Retinal pigment epithelial cell (primary cell): ENCODE measurements at regions not wholly inside any gene's neighbourhood (a gene's known extent, or its start where the extent isn't known, plus 50 kb on each side); places are given as distances from the start of the nearest gene placed in this dataset.

Experiments used
- DNase-seq: peaks from one replicate; pipeline ENCODE4 v3.0.0-alpha.2; 2010; ENCODE audit warnings: low read depth
- H3K4me3 ChIP-seq: 2 replicates; pipeline ENCODE4 v1.5.1; 2011; ENCODE audit warnings: mild to moderate bottlenecking, low read length, control low read depth, moderate library complexity
- CTCF ChIP-seq: conservative IDR thresholded peaks from 2 replicates; pipeline ENCODE4 v1.5.1; 2011; ENCODE audit warnings: low read depth, low read length, control low read depth, inconsistent platforms

- H3K4me3 ChIP-seq, result no peak overlapping the region
- no peak for TF ChIP-seq CTCF
- no peak for DNase-seq
Measured at GRCh38 chr2:15874854-15875804, 65.2 kb upstream of the MYCN start.

GRCh38 chr2:15875969-15876705, 64.2 kb upstream of the MYCN start:
- TF ChIP-seq CTCF, result no peak
- DNase-seq, result no peak
- H3K4me3 ChIP-seq, result no peak overlapping the region

- no peak for TF ChIP-seq CTCF
- no peak overlapping the region for H3K4me3 ChIP-seq
- DNase-seq, result no peak
Measured at GRCh38 chr2:15880226-15881119, 59.9 kb upstream of the MYCN start.

- TF ChIP-seq CTCF, result no peak
- no peak for DNase-seq
- H3K4me3 ChIP-seq, result no peak overlapping the region
Measured at GRCh38 chr2:15881120-15881433, 59.3 kb upstream of the MYCN start.

GRCh38 chr2:15881676-15882075, 58.7 kb upstream of the MYCN start:
- TF ChIP-seq CTCF, result no peak
- H3K4me3 ChIP-seq, result no peak overlapping the region
- DNase-seq, result no peak

GRCh38 chr2:15882761-15883497, 57.4 kb upstream of the MYCN start:
- DNase-seq, result no peak
- no peak for TF ChIP-seq CTCF
- H3K4me3 ChIP-seq, result no peak overlapping the region
